Kidney epithelial cell (primary cell): ENCODE measurements at regions not wholly inside any gene's neighbourhood (a gene's known extent, or its start where the extent isn't known, plus 50 kb on each side); places are given as distances from the start of the nearest gene placed in this dataset.

Experiments used
- DNase-seq: peaks from one replicate; pipeline ENCODE4 v3.0.0-alpha.2; 2010; ENCODE audit warnings: low read depth
- H3K27me3 ChIP-seq: 2 replicates; pipeline ENCODE4 v1.6.0; 2011; ENCODE audit warnings: low read length; ENCODE audit not compliant: control insufficient read depth, insufficient read depth
- H3K36me3 ChIP-seq: 2 replicates; pipeline ENCODE4 v1.5.1; 2011; ENCODE audit warnings: low read length; ENCODE audit not compliant: control insufficient read depth, insufficient read depth
- H3K4me3 ChIP-seq: 2 replicates; pipeline ENCODE4 v1.5.1; 2011; ENCODE audit warnings: low read depth, mild to moderate bottlenecking, control low read depth, low read length
- CTCF ChIP-seq: IDR thresholded peaks from 2 replicates; pipeline ENCODE4 v1.5.1; 2011; ENCODE audit warnings: mild to moderate bottlenecking, moderate library complexity, low read length, control low read depth, inconsistent platforms; ENCODE audit not compliant: insufficient read depth, poor library complexity, severe bottlenecking

- Histone ChIP-seq H3K4me3 (no peak overlapping the region), H3K36me3 (no peaks in the 10 kb centered on the region), H3K27me3 (no peaks in the 10 kb centered on the region)
- no peak for DNase-seq
- TF ChIP-seq CTCF = no peak
Observed at GRCh38 chr1:217327901-217328300, 303.0 kb downstream of the GPATCH2 start.

- TF ChIP-seq CTCF = no peak
- DNase-seq = no peak
- no peaks in the 10 kb centered on the region for H3K36me3 ChIP-seq
- H3K27me3 ChIP-seq = no peaks in the 10 kb centered on the region
- no peak overlapping the region for H3K4me3 ChIP-seq
Observed at GRCh38 chr1:217322834-217323233, 308.1 kb downstream of the GPATCH2 start.

- no peak overlapping the region for H3K4me3 ChIP-seq
- no peak for TF ChIP-seq CTCF
- H3K36me3 ChIP-seq = no peaks in the 10 kb centered on the region
- no peak for DNase-seq
- H3K27me3 ChIP-seq = no peaks in the 10 kb centered on the region
Observed at GRCh38 chr1:217315346-217315745, 315.5 kb downstream of the GPATCH2 start.

GRCh38 chr1:217313096-217313495 is 317.8 kb downstream of the GPATCH2 start:
- H3K27me3 ChIP-seq = no peaks in the 10 kb centered on the region
- no peak overlapping the region for H3K4me3 ChIP-seq
- no peak for TF ChIP-seq CTCF
- H3K36me3 ChIP-seq = no peaks in the 10 kb centered on the region
- no peak for DNase-seq

- Histone ChIP-seq H3K27me3 (no peaks in the 10 kb centered on the region), H3K4me3 (no peak overlapping the region), H3K36me3 (no peaks in the 10 kb centered on the region)
- DNase-seq = no peak
- no peak for TF ChIP-seq CTCF
Observed at GRCh38 chr1:217311766-217312165, 319.1 kb downstream of the GPATCH2 start.

- no peak overlapping the region for H3K4me3 ChIP-seq
- DNase-seq = no peak
- no peak for TF ChIP-seq CTCF
- no peaks in the 10 kb centered on the region for H3K36me3 ChIP-seq
- H3K27me3 ChIP-seq = no peaks in the 10 kb centered on the region
Observed at GRCh38 chr1:217311269-217311668, 319.6 kb downstream of the GPATCH2 start.
